Globus pallidus (tissue), 1 donor: ENCODE measurements at regions not wholly inside any gene's neighbourhood (a gene's known extent, or its start where the extent isn't known, plus 50 kb on each side); places are given as distances from the start of the nearest gene placed in this dataset.
"Not testable (repeated sequence)": the region's sequence is repeated elsewhere in the genome, so short reads cannot be mapped to it uniquely, and the experiment has no call there.

Experiments used
- DNase-seq: peaks from one replicate; pipeline ENCODE4 v3.0.0-alpha.2; 2015; ENCODE audit warnings: low spot score

DNA sequence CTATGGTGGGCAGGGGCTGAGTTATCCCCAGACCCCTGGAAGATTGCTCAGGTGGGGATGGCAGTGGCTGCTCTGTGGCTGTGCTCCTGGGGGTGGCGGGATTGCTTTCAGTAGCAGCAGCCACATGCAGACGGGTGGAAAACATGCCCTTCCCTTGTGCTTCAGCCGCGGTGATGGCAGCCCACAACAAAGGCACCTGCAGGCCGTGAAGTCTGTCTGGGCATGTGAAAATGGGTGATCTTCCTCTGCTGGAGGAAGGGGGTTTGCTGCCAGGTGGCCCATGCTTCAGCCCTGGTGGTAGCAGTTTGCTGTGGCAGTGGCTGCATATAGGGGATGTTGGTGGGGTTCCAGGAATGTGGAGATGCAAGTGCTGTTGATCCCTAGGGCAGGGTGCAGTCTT lies 326.2 kb upstream of the RGS6 start:
- DNase-seq, result no peak

DNA sequence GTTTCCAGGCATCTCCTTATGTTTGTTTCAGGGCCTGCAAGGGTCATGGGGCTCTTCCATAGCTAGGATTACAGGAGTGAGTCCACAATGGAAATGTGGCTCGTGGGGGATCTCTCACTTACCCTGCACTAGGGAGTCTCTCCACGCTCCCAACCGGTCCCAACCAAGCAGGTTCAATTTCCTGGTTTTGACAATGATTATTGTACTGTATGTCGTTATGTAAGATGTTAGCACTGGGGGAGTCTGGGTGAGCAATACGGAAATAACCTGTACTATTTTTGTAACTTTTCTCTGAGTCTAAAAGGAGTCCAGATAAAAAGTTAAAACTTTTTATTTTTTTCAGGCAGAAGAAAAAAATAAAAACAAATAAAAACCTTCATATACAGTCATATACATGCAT lies 325.7 kb upstream of the RGS6 start:
- no peak for DNase-seq

DNA sequence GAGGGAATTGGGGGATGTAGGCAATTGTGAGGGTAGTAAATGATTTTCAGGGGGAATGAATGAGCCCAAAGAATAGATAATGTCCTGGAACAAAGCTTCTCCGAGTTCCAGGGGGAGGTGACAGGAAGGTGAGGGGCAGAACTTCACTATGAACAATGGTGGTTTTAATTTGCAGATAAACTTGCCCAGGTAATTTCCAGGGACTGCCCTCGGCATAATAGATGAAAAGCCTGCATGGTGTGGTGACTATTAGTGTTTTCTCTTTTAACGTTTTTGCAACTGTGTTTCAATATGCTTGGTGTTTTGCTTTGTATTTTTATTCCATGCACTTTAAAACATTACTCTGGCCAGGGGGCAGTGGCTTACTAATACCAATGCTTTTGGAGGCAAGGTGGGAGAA lies 325.2 kb upstream of the RGS6 start:
- no peak for DNase-seq

DNA sequence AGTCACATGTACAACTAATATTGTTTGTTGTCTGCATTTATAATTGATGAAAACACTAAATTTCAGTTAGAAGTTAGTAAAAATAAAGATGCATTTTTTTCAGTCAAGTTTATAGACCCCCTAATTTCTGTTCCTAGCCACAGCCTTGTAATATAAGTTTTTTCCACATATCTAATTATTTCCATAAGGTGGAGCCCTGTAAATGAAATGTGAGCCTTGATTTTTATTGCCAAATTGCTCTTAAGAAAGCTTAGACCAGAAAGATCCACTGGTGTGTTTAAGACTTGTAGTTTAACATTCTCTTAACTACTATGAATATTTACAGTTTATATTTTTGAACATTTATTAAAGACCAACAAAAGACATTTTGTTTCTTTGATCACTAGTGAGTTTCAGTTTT lies 322.1 kb upstream of the RGS6 start:
- no peak for DNase-seq

GRCh38 chr14:71610797-71611196 lies 321.4 kb upstream of the RGS6 start:
- DNase-seq, result no peak

DNA sequence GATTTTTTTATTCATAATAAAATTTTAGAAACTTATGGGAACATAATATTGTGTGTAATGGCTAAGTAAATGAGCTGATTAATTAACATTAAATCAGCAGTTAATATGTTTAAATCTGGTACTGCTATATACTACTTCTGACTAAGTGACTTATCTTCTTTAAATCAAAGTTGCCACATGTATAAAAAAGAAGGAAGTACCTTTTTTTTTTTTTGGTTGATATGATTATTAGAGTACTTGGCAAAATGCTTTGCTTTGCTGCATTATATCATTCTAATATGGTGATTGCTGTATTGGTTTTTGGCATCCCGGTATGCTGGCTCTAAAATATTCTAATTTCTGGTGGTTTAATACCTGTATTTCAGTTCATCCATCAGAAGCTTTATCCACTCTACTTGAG lies 319.1 kb upstream of the RGS6 start:
- DNase-seq, result no peak

DNA sequence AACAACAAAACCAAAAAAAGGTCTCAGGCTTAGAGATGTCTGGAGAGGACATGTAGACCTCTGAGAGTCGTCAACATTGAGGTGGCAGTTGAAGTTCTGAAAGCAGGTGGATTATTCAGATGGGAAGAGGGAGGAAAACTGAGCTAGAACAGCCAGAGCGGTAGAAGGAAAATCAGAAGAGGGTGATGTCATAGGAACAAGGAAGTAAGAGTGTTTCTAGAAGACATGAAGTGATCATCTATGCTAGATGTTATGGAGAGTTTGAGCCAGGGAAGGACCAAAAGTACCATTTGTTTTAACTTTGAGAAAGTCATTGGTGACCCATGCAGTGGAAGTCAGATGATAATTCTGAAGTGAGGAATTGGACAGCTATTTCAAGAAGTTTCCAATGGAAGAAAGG lies 316.2 kb upstream of the RGS6 start:
- no peak for DNase-seq

GRCh38 chr14:71618047-71618446 lies 314.2 kb upstream of the RGS6 start:
- no peak for DNase-seq

DNA sequence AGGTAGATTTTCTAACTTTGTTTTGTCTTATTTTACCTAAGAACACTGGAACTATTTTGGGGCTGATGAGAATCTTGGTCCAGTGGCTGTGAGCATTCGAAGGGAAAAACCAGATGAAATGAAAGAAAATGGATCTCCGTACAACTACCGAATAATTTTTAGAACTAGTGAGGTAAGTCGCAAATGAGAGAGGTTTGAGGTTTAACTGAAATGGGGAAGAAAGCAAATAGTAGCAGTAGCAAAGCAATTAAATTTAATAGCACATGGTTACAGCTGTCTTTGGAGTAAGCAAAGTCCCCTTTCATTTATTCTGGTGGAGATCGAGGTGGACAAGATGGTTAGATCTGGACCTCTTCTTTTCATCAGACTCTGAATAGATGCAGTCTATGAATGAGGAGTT lies 313.5 kb upstream of the RGS6 start:
- no peak for DNase-seq

DNA sequence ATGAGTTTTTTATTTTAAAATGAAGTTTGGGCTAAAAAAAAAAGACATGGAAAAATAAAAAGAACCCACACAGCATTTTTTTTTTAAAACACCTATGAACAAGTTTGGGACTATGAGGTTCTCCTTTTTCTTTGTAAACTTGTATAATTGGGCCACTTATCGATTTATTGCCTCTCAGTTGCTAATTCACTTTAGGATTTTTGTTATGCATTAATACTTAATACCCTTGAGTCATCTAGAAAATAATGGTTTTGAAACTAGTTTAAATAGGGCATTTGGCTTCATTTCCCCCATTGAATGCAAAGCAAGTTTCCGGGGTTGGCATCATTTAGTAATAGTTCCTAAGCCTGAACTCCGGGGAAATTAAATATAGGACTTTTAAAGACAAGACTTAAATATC lies 312.8 kb upstream of the RGS6 start:
- no peak for DNase-seq

GRCh38 chr14:71620401-71620800 lies 311.8 kb upstream of the RGS6 start:
- no peak for DNase-seq

- DNase-seq, result no peak
Observed at GRCh38 chr14:71621276-71621675, 311.0 kb upstream of the RGS6 start.

DNA sequence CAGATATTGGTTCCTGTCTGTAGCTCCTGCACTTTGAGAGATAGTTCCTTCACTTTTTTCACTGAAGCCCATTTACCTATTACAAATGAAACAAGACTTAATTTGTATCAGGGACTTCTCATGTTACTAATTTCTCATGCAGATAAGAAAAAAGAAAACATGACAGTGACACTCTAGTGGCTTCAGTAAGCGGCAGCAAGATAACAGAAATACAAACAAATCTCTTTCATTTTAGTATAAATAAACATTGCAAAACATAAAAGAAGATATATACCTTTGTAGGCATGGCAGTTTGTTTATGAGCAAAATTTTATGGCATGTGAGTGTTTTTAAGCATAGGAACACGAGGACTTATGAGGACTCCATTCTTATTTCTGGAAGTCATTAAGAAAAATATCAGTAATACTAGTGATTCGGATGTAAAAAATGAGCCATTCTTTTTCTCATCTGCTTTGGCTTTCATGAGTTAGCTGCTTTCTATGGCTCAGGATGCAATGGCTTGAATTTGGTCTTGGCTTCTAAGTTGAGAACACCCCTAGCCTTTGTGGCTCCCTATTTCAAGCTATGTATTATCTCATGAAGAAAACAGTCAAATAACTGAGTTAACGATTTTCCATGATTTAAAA lies 310.1 kb upstream of the RGS6 start:
- DNase-seq, result no peak

- no peak for DNase-seq
Observed at GRCh38 chr14:71623939-71624338, 308.3 kb upstream of the RGS6 start.

- no peak for DNase-seq
Observed at GRCh38 chr14:71625175-71625574, 307.1 kb upstream of the RGS6 start.

GRCh38 chr14:71625891-71626701 lies 306.1 kb upstream of the RGS6 start:
- DNase-seq, result no peak

DNA sequence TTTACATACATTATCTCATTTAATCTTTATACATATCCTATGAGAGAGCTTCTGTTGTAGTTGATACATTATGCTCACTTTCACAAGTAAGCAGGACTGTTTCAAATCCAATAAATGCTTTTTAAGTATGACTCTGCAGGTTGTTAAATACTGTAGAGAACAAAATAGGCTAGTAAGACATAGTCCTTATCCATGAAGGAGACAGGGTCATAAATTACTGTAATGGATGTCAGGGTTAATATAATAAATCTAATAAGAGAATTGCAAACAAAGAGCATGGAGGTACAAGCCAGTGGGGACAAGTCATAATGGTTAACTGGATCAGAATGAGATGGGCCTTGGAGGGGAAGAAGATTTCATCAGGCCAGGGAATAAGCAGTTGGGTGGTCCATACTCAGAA lies 303.8 kb upstream of the RGS6 start:
- DNase-seq, result no peak

GRCh38 chr14:71629250-71629649 lies 303.0 kb upstream of the RGS6 start:
- no peak for DNase-seq

DNA sequence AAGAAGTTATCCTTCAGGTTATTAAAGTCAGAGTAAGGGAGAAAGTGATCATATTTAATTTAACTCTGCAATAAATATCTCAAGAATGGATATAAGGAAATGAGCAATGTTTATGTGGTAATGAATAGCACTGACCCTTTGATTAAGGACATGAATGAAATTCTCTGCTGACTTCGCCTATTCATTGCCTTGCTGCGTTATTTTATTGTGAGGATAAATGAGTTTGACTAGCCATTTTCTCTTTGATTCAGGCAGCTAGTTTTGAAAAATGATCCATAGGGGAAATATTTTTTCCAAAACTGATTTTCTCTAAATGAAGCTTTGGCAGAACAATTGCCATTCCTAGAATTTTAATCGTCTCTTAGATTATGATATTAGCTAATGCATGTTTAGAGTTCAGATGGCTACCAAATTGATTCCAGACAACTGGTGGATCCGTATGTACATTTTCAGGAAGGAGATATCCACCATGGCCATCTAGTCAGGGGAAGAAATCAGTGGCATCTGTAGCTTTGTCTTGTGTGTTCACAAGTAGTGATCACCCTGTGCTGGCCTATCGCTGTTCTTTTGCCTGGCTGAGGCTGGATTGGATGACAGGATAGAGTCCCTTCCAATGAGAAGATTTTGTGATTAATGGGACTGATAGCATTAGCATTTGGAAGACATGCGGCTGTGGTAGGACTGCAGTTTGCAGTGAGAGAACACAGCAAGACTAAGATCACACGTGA lies 302.3 kb upstream of the RGS6 start:
- DNase-seq, result no peak

GRCh38 chr14:71631030-71631429 lies 301.2 kb upstream of the RGS6 start:
- not testable (repeated sequence) for DNase-seq

DNA sequence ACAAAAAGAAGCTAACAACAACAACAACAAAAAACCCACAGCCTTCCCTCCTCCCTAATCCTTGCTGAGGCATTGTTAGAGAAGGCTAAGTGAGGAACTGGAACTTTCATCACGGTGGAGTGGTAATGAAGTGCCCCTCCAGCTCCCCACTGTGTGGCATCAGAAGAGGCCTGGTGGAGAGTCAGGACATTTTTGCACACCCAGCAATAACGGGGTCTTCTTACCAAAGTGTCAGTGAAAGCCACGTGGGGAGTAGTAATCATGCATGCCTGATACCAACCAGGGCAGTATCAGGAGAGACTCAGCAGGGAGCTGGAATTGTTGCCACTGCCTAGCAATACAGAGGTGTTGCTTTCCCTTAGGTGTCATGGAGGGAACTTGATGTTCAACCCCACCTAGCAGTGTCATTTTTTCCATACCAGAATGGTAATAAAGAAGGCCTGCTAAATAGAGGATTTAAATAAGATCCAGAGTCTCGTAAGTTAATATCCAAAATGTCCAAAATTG lies 299.7 kb upstream of the RGS6 start:
- no peak for DNase-seq

GRCh38 chr14:71636076-71636475 lies 296.2 kb upstream of the RGS6 start:
- no peak for DNase-seq
